HG03064 (cell line): ENCODE measurements at regions not wholly inside any gene's neighbourhood (a gene's known extent, or its start where the extent isn't known, plus 50 kb on each side); places are given as distances from the start of the nearest gene placed in this dataset.
"Not testable (repeated sequence)": the region's sequence is repeated elsewhere in the genome, so short reads cannot be mapped to it uniquely, and the experiment has no call there.

Experiments
- ATAC-seq: cut with Tn5 transposase; IDR thresholded peaks from one replicate; pipeline ENCODE4 v1.9.1; 2021; ENCODE audit warnings: low read depth; ENCODE audit not compliant: unreplicated experiment

DNA sequence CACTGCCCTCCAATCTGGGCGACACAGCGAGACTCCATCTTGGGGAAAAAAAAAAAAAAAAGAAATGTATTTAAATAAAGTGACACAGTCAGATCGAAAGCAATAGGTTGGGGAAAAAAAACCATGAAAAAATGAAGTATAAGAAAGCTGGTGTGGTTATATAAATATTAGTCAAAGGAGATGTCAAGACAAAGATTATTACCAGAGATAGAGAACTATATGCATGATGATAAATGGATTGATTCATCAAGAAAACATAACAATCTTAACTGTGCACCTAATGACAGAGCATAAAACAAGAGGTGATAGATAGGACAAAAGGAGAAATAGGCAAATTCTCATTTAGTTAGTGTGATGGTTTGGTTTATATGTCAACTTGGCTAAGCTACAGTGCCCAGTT is 146.9 kb upstream of the AHI1 start:
- no peak for ATAC-seq

DNA sequence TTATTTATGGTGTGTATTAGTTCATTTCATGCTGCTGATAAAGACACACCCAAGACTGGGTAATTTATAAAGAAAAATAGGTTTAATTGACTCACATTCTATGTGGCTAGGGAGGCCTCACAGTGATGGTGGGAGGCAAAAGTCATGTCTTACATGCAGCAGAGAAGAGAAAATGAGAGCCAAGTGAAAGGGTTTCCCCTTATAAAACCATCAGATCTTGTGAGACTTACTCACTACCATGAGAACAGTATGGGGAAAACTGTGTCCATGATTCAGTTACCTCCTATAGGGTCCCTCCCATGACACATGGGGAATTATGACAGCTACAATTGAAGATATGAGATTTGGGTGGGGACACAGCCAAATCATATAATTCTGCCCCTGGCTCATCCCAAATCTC is 150.0 kb upstream of the AHI1 start:
- no peak for ATAC-seq

DNA sequence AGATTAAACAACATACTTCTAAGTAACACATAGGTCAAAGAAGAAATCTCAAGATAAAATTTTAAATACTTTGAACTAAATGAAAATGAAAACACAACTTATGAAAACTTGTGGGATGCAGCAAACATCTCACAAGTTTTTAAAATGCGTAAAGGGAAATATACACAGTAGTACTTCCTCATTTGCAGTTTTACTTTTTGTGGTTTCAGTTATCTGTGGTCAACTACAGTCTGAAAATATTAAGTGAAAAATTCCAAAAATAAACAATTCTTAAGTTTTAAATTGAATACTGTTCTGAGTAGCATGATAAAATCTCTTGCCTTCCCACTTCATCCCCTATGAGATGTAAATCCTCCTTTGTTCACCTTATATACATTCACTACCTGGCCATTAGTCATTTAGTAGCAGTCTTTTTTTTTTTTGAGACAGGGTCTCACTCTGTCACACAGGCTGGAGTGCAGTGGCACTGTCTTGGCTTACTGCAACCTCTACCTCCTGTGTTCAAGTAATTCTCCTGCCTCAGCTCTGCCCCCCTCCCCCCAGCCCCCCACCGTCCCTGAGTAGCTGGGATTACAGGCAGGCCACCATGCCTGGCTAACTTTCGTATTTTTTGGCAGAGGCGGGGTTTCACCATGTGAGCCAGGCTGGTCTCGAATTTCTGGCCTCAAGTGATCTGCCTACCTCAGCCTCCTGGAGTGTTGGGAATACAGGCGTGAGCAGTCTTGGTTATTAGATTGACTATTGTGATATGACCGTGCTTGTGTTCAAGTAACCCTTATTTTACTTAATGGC is 154.6 kb upstream of the AHI1 start:
- peak; percentile 98 for ATAC-seq

DNA sequence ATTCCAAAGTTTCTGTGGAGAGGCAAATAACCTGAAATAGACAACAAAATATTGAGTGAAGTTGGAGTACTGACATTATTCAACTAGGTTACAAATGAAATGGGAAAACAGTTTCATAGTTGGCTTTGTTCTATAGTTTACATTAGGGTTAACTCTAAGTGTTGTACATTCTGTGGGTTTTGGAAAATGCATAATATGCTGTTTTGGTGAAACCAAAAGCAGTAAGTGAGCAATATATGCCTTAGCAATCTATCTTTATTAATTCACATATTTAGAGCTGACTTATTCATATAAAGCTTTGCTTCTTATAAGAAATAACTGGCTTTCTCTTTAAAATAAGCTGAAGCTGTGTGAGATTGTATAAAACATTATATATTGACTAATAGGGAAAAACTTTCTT is 157.5 kb upstream of the AHI1 start:
- no peak for ATAC-seq

DNA sequence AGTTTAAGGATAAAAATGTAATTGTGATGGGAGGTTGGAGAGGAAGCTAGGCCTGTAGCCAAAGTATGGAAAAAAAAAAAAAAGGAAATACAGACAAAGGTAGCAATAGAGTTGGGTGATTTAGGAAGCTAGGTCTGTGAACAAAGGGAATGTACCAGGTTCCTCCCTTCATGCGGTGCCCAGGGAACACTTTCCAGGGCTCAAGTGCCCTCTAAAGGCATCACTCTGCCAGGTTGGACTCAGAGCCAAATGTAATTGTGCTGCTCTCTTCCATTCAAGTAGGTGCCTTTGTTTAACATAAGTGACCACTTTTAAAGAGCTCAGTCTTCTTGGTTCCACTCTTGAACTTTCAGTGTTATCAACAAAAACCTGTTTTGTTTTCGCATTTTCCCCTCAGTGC is 159.7 kb upstream of the AHI1 start:
- no peak for ATAC-seq

DNA sequence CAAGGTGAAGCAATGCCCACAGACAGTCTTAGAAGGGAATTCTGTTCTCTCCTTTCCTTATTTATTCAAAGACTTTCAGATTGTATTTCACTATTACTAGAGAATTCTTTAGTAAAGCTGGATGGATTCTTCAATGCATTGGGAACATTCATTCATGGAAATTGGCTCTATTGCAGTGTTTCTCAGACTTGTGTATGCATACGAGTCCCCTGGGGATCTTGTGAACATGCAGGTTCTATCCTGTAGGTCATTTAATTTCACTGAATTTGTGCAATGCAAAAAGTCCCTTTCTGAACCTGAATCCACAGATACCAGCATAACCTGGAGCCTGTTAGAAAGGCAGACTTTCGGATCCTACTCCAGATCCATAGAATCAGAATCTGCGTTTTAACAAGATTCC is 160.9 kb upstream of the AHI1 start:
- ATAC-seq: no peak

DNA sequence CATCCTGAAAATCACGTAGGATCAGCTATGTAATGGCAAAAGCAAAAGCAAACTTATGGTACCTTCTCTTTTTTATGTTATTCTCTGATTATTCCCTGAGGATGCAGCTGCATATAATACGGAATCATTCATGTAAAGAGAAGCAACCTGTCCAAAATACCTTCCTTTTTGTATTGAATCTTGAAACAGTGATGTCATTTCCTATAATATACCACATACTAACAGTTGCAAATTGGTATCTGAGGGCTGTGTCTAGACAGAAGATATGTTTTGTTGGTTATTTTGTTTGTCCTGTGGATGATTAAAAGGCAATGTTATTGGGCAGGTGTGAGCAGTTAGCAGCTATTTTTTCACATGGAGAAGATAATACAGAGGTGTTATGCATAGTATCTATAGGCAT is 161.4 kb upstream of the AHI1 start:
- ATAC-seq: no peak

DNA sequence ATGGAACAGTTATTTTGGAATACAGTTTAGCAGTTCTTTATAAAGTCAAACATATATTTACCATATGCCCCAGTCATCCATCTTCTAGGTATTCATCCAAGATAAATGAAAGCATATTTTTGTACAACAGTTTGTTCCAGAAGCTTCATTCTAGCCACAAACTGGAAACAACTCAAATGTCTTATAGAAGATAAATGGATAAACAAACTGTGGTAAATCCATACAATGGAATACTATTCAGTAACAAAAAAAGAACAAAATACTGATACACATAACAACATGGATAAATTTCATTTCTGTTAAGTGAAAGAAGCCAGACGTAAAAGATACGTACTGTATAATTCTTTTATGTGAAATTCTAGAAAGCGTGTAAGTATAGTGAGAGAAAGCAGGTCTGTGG is 167.0 kb upstream of the AHI1 start:
- no peak for ATAC-seq

DNA sequence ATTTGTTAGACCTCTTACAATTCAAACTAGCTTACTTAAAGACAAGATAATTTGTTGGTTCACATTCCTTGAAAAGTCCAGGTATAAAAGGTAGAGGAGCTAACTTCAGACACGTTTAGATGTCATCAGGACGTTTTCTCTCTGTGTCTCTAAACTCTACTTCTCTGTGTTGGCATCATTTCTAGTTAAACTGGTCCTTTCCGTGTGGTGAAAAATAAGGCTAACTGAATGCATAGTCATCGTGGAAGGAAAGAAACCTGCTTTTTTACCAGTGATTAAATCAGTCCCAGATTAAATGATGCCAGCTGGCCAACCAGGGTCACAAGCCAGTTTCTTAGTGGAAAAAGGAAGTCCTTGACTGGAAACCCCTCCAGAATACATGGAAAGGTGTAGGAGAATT is 168.4 kb upstream of the AHI1 start:
- no peak for ATAC-seq

DNA sequence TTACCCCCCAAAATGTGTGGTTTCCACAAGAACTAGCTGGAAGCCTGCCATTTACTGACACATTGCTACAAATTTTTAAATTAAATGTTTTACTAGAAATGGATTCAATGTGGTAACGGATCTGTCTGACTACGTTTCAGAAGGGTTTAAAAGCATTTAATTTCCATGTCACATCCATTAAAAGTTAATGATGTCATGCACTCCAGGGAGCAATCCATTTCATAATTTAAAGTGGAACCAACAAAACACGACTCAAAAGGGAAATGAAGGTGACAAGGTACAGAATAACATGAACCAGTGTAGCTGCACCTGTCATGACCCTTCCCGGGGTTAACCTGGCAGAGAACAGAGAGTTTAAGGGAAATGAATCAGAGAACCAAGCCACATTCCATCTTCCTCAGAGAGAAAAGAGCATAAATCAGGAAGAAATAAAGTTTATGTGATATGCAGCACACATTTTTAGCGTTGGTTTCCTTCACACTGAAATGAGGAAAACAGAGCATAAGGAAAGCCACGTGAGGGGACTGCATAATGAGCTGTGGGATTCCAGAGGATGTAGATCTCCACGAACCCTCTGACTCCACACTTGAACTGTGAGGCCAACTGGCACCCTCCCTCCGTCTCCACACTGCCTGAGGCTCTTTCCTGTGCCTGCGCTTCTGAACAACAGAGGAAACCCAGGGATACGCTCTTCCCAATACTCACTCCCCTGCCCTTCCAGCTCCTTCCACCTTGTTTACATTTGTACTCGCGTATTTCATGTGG is 170.3 kb upstream of the AHI1 start:
- ATAC-seq: no peak

DNA sequence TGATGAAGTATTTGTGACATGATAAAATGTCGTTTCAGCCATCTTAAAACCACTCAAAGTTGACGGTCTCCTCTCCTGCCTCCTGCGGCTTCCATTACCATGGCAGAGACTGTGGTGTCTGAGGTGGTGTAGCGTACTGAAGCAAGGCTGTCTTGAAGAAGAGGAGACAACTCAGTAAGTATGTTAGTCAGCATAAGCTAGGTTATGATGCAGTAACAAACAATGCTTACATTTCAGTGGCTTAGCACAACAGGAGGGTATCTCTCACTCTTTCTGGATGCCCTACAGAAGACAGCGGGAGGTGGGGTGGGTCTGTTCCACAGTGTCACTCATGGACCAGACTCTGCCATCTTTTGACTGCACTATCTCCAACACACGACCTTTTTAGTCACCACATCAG is 174.7 kb upstream of the AHI1 start:
- ATAC-seq: no peak

DNA sequence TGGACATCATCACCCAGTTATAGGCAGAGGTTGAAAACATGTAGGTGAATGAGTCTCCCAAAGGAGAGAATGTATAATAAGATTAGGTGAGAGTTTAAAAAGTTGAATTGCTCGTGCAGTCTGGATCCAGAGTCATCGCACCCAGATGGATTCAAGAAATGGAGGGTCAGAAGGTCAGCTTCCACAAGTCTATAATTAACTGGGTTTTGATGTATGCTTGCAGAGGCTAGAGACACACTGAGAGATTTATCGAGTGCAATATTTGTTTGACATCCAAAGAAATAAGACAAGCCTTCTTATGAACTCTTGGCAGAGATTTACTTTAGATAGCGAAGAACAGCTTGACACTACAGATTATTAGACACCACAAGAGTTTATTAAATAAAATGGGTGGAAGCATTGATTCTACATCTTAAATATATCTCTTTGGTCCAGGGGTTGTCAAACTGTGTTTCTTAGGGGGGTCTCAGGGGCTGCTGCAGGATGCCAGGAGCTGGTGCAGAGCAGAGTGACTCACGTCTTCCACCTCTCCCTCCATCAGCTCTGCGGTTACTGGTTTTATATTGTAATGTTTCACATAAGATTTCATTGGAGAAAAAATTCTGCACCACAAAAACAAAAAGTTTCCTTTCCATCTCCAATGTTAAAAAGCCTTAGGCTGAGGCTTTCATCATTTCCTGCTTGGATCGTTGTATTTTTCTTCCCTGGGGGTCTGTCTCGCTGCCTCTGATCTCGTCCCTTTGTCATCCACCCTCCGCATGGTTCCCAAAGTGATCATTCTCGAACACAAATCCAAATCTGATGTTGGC is 176.2 kb upstream of the AHI1 start:
- no peak for ATAC-seq

DNA sequence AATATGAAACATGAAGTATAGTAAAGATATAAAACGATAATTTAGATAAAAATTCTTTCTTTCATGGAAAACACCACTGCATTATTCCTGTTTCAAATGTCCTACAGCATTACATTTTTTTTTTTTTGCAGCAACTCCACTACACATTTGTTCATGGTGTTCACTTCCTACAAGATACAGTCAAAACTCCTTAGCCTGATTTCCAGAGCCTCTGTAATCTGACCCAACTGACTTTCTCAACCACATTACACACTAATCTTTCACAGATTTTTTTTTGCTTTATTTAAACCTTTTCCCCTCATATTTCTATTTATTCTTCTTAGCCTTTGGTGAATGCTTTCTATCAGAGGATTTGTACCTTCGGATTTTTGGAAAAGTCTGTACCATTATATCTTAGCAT is 176.5 kb upstream of the PDE7B start:
- no peak for ATAC-seq

DNA sequence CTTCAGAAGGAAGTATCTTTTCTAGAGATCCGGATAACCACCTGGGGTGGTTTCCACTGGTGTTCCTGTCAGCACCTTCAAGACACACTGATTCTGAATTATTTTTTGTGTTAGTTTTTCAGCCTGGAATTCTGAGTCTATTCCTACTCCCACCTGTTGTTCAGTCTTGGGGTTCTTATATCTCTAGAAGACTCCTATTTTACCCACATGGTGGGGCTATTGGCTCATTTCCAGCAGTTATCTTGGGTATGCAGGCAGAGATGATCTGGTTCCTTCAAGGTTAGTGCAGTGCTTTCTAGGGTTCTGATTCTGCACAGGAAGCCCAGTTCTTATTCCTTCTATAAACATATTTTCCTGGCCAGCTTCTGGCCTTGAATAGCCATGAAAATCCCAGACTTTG is 175.6 kb upstream of the PDE7B start:
- no peak for ATAC-seq

DNA sequence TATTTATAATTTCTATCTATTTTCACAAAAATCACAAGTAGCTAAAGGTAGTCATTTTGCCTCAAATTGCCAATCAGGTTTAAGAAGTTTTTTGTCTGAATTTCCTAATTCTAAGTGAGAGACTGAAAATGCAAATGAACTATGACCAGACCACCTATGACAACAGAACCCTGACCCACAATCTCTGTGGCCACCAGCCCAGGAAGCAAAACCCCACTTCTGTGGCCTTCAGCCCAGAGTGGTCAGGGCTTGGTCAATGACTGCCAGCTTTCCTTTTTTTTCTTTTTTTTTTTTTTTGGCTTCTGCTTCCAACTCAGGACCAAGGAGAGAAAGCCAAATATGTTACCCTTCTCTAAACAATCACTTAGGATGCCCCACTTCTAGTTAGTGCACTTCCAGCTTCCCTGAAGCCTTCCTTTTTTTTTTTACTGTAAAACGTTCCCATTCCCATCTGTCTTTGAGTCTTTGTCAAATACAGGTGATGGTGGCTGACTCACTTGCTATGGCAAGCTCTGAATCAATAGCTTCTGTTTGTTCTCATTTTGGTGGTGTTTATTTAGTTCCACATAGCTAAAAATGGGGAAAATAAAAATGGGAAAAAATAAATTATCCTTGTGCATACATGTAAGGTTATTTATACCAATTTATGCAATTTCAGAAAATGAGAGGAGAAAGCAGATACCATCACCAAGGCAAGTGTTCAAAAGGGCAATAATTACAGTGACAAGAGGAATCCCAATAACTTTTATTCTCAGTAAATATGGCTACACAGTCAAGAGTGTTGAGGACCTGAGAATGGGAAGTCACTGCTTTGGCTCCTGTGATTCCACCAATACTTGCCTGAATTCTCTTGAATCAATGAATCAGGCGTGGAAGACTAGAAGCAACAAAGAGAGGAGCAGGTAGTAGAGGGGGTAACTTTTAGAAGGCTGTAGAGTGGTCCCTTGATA is 170.3 kb upstream of the PDE7B start:
- ATAC-seq: no peak

DNA sequence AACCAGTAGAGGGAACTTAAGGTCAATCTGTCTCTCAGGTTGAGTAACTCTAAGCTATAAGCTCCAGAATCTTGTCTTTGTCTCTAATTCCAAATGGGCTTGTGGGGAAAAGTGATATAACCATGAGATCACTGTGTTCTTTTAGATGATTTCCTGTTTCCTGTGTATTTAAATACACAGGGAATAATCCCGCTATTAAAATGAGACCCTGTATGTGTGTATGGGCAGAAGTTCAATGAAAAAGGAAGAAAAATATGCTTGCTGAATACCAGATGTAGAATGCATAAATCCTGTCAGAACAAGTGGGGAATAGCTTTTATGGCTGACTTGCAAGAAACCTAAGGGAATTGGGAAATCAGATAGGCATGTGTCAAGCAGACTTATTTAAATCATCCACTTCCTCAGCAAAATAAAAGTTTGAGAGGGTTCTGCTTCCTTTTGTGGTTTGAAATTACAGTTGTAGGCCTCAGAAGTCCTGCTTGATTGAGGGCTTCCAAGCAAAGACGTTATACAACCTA is 164.7 kb upstream of the PDE7B start:
- no peak for ATAC-seq

DNA sequence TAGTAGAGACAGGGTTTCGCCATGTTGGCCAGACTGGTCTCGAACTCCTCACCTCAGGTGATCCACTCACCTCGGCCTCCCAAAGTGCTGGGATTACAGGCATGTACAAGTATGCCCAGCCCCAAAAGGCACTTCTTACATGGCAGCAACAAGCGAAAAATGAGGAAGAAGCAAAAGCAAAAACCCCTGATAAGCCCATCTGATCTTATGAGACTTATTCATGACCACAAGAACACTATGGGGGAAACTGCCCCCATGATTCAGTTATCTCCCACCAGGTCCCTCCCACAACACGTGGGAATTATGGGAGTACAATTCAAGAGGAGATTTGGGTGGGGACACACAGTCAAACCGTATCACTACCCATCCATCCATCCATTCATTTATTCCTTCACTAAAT is 163.0 kb upstream of the PDE7B start:
- not testable (repeated sequence) for ATAC-seq

DNA sequence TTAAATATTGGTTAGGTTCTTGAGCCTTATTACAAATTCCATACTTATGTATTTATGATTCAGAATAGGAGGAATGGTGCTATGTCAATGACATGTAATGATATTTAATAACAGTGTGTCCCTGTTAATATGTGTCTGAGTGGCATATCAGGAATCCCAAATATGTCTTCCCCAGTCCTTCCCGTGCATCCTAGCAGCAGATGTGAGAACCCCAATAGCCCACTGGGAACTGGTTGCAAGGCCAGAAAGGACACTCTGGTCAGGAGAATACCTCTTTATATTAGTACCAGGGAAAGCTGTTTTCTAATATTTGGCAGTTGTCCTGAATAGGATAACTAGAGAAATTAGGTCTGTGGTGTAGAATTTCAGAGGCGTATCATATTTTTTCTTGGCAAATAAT is 159.1 kb upstream of the PDE7B start:
- no peak for ATAC-seq

DNA sequence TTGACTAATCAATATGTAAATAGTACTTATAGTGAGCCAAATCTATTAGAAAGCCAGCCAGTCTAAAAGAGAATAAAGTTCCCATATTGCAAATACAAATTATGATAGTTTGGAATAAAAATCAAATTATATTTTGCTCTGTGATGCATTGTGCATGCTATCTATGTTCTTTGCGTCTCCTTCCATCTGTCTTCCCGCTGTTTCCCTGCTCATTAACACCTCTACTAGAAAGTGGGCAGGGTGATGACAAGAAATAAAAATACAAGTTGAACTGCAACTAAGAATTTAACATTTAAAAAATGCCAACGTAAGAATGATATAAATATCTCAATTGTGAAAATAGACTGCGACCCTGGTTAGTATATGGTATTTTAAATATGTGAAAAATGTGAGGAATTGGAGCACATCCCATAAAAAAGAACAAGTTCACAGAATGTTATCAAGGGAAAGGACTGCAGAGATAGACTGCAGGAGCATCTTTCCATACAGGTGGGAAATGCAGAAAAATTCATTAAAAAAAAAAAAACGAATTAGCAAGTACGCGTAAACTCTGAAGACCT is 157.6 kb upstream of the PDE7B start:
- ATAC-seq: no peak

DNA sequence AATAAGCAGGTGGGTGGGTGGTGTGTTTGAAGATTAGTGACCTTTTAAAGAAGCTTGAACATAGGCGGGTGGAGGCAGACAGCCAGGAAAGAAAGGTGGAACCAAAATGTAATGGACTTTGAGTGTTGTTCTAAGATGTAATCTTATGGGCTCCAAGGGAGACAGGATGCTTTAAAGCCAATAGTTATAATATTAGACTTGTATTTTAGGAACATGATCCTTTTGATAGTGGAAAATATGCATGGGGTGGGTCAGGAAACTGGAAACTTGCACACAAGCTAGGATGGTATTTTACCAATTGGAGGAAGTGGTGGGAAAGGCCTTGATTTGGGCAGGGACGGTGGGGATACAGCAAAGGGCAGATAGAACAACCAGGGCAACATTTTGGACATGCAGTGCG is 151.8 kb upstream of the PDE7B start:
- ATAC-seq: no peak
